Stimulated activated naive CD8-positive, alpha-beta T cell treated with anti-CD3 and anti-CD28 coated beads, Interleukin-15, amount 100 ng/mL, for 72 hours (primary cell): ENCODE measurements at regions not wholly inside any gene's neighbourhood (a gene's known extent, or its start where the extent isn't known, plus 50 kb on each side); places are given as distances from the start of the nearest gene placed in this dataset.
"Not testable (repeated sequence)": the region's sequence is repeated elsewhere in the genome, so short reads cannot be mapped to it uniquely, and the experiment has no call there.

Source experiments
- ATAC-seq: fragments of 150-1000 bp; cut with Tn5 transposase; 2 replicates; pipeline ENCODE4 v1.10.0; 2021; ENCODE audit warnings: mild to moderate bottlenecking, moderate library complexity
- DNase-seq, 2 donors: peaks; one replicate each; pipeline ENCODE4 v3.0.0; 2021 to 2022
- H3K27ac Mint-ChIP-seq, 2 donors: one replicate each; pipeline ENCODE4 v1.8.0; 2022; ENCODE audit warnings: mild to moderate bottlenecking in 2 of 2, mixed read lengths in 2 of 2, moderate library complexity in 2 of 2
- H3K27me3 Mint-ChIP-seq: one replicate; pipeline ENCODE4 v1.8.0; 2022; ENCODE audit warnings: mixed read lengths
- H3K4me1 Mint-ChIP-seq: one replicate; pipeline ENCODE4 v1.8.0; 2022; ENCODE audit warnings: mild to moderate bottlenecking, mixed read lengths
- H3K4me3 Mint-ChIP-seq, 2 donors: one replicate each; pipeline ENCODE4 v1.8.0; 2022; ENCODE audit warnings: mild to moderate bottlenecking in 2 of 2, mixed read lengths in 2 of 2, moderate library complexity in 1 of 2
- H3K9me3 Mint-ChIP-seq, 2 donors: one replicate each; pipeline ENCODE4 v1.8.0; 2022; ENCODE audit warnings: mixed read lengths in 2 of 2

- not testable (repeated sequence) for H3K27ac Mint-ChIP-seq, H3K27me3 Mint-ChIP-seq, H3K4me3 Mint-ChIP-seq, H3K4me1 Mint-ChIP-seq, ATAC-seq, DNase-seq, H3K9me3 Mint-ChIP-seq
Measured at GRCh38 chr5:67722582-67722981, 493.0 kb upstream of the PIK3R1 start.

GRCh38 chr5:67720162-67720772, 495.3 kb upstream of the PIK3R1 start:
- no peak overlapping the region for H3K27ac Mint-ChIP-seq
- ATAC-seq (no peak), DNase-seq (no peak)
- no peaks in the 10 kb centered on the region for H3K9me3 Mint-ChIP-seq
- H3K27me3 Mint-ChIP-seq, result no peaks in the 10 kb centered on the region
- H3K4me1 Mint-ChIP-seq, result no peaks in the 10 kb centered on the region
- H3K4me3 Mint-ChIP-seq, result no peak overlapping the region

- no peaks in the 10 kb centered on the region for H3K27me3 Mint-ChIP-seq
- DNase-seq, result no peak
- H3K4me3 Mint-ChIP-seq, result no peak overlapping the region
- no peak overlapping the region for H3K27ac Mint-ChIP-seq
- no peaks in the 10 kb centered on the region for H3K4me1 Mint-ChIP-seq
- H3K9me3 Mint-ChIP-seq, result peaks cover 13 to 36% of the 10 kb centered on the region in 2 donors
- ATAC-seq, result no peak
Measured at GRCh38 chr5:67702008-67702407, 505.4 kb upstream of the CD180 start.

GRCh38 chr5:67699560-67699959, 503.0 kb upstream of the CD180 start:
- ATAC-seq (no peak), DNase-seq (no peak)
- no peaks in the 10 kb centered on the region for H3K27me3 Mint-ChIP-seq
- no peak overlapping the region for H3K4me3 Mint-ChIP-seq
- H3K9me3 Mint-ChIP-seq, result peaks cover 8 to 22% of the 10 kb centered on the region in 2 donors
- H3K4me1 Mint-ChIP-seq, result no peaks in the 10 kb centered on the region
- H3K27ac Mint-ChIP-seq, result no peak overlapping the region

GRCh38 chr5:67696446-67696845, 499.8 kb upstream of the CD180 start:
- ATAC-seq, result no peak
- Mint-ChIP-seq H3K4me1 (no peaks in the 10 kb centered on the region), H3K27ac (no peak overlapping the region), H3K4me3 (no peak overlapping the region), H3K9me3 (no peaks in the 10 kb centered on the region), H3K27me3 (no peaks in the 10 kb centered on the region)
- no peak for DNase-seq

- no peaks in the 10 kb centered on the region for H3K9me3 Mint-ChIP-seq
- no peaks in the 10 kb centered on the region for H3K4me1 Mint-ChIP-seq
- ATAC-seq (no peak), DNase-seq (no peak)
- H3K4me3 Mint-ChIP-seq, result no peak overlapping the region
- no peaks in the 10 kb centered on the region for H3K27me3 Mint-ChIP-seq
- no peak overlapping the region for H3K27ac Mint-ChIP-seq
Measured at GRCh38 chr5:67695369-67695768, 498.8 kb upstream of the CD180 start.

GRCh38 chr5:67694810-67695191, 498.2 kb upstream of the CD180 start:
- Mint-ChIP-seq H3K27ac (no peak overlapping the region), H3K4me1 (no peaks in the 10 kb centered on the region), H3K27me3 (no peaks in the 10 kb centered on the region), H3K4me3 (no peak overlapping the region), H3K9me3 (no peaks in the 10 kb centered on the region)
- ATAC-seq (no peak), DNase-seq (no peak)

- ATAC-seq (no peak), DNase-seq (no peak)
- Mint-ChIP-seq H3K27ac (no peak overlapping the region), H3K27me3 (no peaks in the 10 kb centered on the region), H3K4me3 (no peak overlapping the region), H3K9me3 (no peaks in the 10 kb centered on the region), H3K4me1 (no peaks in the 10 kb centered on the region)
Measured at GRCh38 chr5:67693956-67694809, 497.6 kb upstream of the CD180 start.

GRCh38 chr5:67686746-67687145, 490.1 kb upstream of the CD180 start:
- H3K4me1 Mint-ChIP-seq, result no peaks in the 10 kb centered on the region
- ATAC-seq (no peak), DNase-seq (no peak)
- no peak overlapping the region for H3K27ac Mint-ChIP-seq
- no peaks in the 10 kb centered on the region for H3K27me3 Mint-ChIP-seq
- H3K4me3 Mint-ChIP-seq, result no peak overlapping the region
- H3K9me3 Mint-ChIP-seq, result no peaks in the 10 kb centered on the region

- DNase-seq, result no peak
- Mint-ChIP-seq H3K4me3 (no peak overlapping the region), H3K27ac (no peak overlapping the region), H3K9me3 (no peaks in the 10 kb centered on the region), H3K4me1 (no peaks in the 10 kb centered on the region), H3K27me3 (no peaks in the 10 kb centered on the region)
- no peak for ATAC-seq
Measured at GRCh38 chr5:67681703-67682102, 485.1 kb upstream of the CD180 start.

GRCh38 chr5:67680099-67680498, 483.5 kb upstream of the CD180 start:
- H3K27me3 Mint-ChIP-seq, result no peaks in the 10 kb centered on the region
- H3K4me1 Mint-ChIP-seq, result no peaks in the 10 kb centered on the region
- no peak for ATAC-seq
- no peaks in the 10 kb centered on the region for H3K9me3 Mint-ChIP-seq
- DNase-seq, result no peak
- no peak overlapping the region for H3K4me3 Mint-ChIP-seq
- H3K27ac Mint-ChIP-seq, result no peak overlapping the region

- no peak for DNase-seq
- Mint-ChIP-seq H3K4me3 (no peak overlapping the region), H3K27ac (no peak overlapping the region), H3K27me3 (no peaks in the 10 kb centered on the region), H3K4me1 (no peaks in the 10 kb centered on the region), H3K9me3 (no peaks in the 10 kb centered on the region)
- no peak for ATAC-seq
Measured at GRCh38 chr5:67679184-67679841, 482.7 kb upstream of the CD180 start.

GRCh38 chr5:67678594-67678993, 482.0 kb upstream of the CD180 start:
- no peak for ATAC-seq
- DNase-seq, result no peak
- H3K4me3 Mint-ChIP-seq, result no peak overlapping the region
- no peaks in the 10 kb centered on the region for H3K9me3 Mint-ChIP-seq
- H3K27ac Mint-ChIP-seq, result no peak overlapping the region
- no peaks in the 10 kb centered on the region for H3K27me3 Mint-ChIP-seq
- H3K4me1 Mint-ChIP-seq, result no peaks in the 10 kb centered on the region

GRCh38 chr5:67677422-67677970, 480.9 kb upstream of the CD180 start:
- no peaks in the 10 kb centered on the region for H3K9me3 Mint-ChIP-seq
- H3K4me1 Mint-ChIP-seq, result no peaks in the 10 kb centered on the region
- no peaks in the 10 kb centered on the region for H3K27me3 Mint-ChIP-seq
- H3K27ac Mint-ChIP-seq, result no peak overlapping the region
- ATAC-seq (no peak), DNase-seq (no peak)
- no peak overlapping the region for H3K4me3 Mint-ChIP-seq

- no peak overlapping the region for H3K27ac Mint-ChIP-seq
- no peaks in the 10 kb centered on the region for H3K9me3 Mint-ChIP-seq
- ATAC-seq (no peak), DNase-seq (no peak)
- H3K27me3 Mint-ChIP-seq, result no peaks in the 10 kb centered on the region
- H3K4me1 Mint-ChIP-seq, result no peaks in the 10 kb centered on the region
- no peak overlapping the region for H3K4me3 Mint-ChIP-seq
Measured at GRCh38 chr5:67676863-67677262, 480.3 kb upstream of the CD180 start.

- Mint-ChIP-seq H3K4me1 (no peaks in the 10 kb centered on the region), H3K4me3 (no peak overlapping the region), H3K27ac (no peak overlapping the region), H3K27me3 (no peaks in the 10 kb centered on the region), H3K9me3 (no peaks in the 10 kb centered on the region)
- ATAC-seq (no peak), DNase-seq (no peak)
Measured at GRCh38 chr5:67674159-67674655, 477.6 kb upstream of the CD180 start.
